ENCODE measurements at regions not wholly inside any gene's neighbourhood (a gene's known extent, or its start where the extent isn't known, plus 50 kb on each side); places are given as distances from the start of the nearest gene placed in this dataset.
"Not testable (repeated sequence)": the region's sequence is repeated elsewhere in the genome, so short reads cannot be mapped to it uniquely, and the experiment has no call there.

DNA sequence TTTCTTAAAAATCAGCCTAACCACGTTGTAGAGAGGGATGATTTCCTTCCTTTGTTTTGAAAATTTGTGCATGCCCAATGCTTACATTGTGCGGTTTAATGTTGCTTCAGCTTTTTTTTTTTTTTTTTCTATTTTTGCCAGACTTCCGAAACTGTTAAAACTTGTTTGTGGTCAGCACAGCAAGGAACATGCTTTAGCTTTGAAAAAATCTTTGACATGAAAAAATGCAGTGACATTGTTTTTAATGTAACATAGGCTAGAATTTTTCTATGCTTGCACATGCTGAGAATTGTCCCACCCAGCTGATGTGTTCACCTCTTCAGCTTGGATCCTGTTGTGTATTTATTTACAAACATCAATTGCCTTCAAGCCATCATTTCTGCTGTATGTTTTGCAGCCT, 1375.9 kb downstream of the FOXD4L5 start:
- TF ChIP-seq, protein P1, sequence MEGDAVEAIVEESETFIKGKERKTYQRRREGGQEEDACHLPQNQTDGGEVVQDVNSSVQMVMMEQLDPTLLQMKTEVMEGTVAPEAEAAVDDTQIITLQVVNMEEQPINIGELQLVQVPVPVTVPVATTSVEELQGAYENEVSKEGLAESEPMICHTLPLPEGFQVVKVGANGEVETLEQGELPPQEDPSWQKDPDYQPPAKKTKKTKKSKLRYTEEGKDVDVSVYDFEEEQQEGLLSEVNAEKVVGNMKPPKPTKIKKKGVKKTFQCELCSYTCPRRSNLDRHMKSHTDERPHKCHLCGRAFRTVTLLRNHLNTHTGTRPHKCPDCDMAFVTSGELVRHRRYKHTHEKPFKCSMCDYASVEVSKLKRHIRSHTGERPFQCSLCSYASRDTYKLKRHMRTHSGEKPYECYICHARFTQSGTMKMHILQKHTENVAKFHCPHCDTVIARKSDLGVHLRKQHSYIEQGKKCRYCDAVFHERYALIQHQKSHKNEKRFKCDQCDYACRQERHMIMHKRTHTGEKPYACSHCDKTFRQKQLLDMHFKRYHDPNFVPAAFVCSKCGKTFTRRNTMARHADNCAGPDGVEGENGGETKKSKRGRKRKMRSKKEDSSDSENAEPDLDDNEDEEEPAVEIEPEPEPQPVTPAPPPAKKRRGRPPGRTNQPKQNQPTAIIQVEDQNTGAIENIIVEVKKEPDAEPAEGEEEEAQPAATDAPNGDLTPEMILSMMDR (IDR thresholded peaks at IDR 0.05) = not testable (repeated sequence)
- not testable (repeated sequence) for TF ChIP-seq POLR2A (IDR thresholded peaks at IDR 0.05)

All from stomach (tissue), 4 donors.